ENCODE measurements at regions not wholly inside any gene's neighbourhood (a gene's known extent, or its start where the extent isn't known, plus 50 kb on each side); places are given as distances from the start of the nearest gene placed in this dataset.

DNA sequence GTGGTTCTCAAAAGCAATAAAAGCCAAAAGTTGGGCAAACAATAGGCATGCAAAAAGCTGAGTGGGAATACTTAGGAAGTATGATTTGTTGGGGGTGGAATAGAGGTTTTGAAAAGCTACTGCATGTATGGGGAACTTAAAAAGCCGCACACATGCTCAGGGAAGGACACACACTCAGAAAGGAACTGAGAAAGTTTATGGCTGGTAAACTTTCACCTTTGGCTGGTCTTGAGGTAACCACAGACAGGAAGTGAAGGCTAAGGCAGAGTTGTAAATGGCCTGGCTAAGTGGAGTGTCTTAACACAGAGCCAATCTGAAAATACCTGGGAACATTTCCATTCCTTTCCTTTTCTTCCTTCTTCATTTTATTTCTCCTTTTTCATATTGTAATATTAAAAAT, 134.5 kb upstream of the EXOC2 start:
- no peak overlapping the region for H3K27ac ChIP-seq
- H3K36me3 ChIP-seq: no peaks in the 10 kb centered on the region
- no peaks in the 10 kb centered on the region for H3K27me3 ChIP-seq
- H3K4me3 ChIP-seq: no peak overlapping the region
- intact Hi-C loops (cut with DNase I; ENCODE audit: low total_unique reads): no loop called here
- H3K4me1 ChIP-seq: no peaks in the 10 kb centered on the region
- peaks cover 0 to 13% (median 6%) of the 10 kb centered on the region in 3 donors for H3K9me3 ChIP-seq
- DNase-seq: no peak
- TF ChIP-seq, protein P1, sequence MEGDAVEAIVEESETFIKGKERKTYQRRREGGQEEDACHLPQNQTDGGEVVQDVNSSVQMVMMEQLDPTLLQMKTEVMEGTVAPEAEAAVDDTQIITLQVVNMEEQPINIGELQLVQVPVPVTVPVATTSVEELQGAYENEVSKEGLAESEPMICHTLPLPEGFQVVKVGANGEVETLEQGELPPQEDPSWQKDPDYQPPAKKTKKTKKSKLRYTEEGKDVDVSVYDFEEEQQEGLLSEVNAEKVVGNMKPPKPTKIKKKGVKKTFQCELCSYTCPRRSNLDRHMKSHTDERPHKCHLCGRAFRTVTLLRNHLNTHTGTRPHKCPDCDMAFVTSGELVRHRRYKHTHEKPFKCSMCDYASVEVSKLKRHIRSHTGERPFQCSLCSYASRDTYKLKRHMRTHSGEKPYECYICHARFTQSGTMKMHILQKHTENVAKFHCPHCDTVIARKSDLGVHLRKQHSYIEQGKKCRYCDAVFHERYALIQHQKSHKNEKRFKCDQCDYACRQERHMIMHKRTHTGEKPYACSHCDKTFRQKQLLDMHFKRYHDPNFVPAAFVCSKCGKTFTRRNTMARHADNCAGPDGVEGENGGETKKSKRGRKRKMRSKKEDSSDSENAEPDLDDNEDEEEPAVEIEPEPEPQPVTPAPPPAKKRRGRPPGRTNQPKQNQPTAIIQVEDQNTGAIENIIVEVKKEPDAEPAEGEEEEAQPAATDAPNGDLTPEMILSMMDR (IDR thresholded peaks at IDR 0.05): no peak

DNA sequence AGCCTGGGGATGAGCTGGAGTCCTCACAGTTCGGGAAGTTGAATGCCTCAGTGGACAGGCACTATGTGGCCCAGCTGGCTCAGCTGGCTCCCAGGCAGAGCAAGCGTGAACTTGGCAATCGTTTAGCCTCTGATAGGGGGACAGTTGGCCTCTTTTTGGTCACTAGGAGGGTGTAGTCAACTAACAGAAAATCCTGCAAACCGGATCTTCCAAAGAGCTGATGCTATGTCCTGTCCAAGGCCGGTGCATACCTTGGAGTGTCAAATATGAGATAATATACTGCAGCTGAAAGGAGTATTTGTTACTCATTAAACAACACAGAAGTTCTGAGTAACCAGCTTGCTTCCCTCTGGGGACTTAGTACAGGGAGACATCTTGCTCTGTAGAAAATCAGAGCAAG, 126.2 kb upstream of the EXOC2 start:
- H3K27ac ChIP-seq: no peak overlapping the region
- H3K27me3 ChIP-seq: no peaks in the 10 kb centered on the region
- no peak for DNase-seq
- H3K4me1 ChIP-seq: no peaks in the 10 kb centered on the region
- intact Hi-C loops (cut with DNase I; ENCODE audit: low total_unique reads): no loop called here
- TF ChIP-seq, protein P1 (IDR thresholded peaks at IDR 0.05): no peak
- H3K9me3 ChIP-seq: no peaks in the 10 kb centered on the region
- H3K4me3 ChIP-seq: no peak overlapping the region
- no peaks in the 10 kb centered on the region for H3K36me3 ChIP-seq

DNA sequence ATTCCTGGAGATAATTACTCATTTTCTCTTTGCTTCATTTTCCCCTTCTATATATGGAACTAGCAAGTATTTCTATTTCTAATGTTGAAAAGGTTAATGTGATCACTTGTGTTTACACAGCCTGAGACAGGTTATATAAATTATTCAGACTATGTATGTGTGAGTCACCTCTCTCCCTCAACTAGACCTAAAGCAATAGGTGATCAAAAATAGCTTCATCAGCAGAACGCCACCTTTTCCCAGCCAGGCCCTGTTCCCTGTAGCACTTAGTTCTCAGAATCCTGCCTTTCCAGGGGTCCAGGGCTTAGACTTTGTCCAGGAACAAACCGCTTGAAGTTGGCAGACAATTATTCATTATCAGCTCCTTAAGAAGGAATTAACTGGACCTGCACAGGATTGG, 125.3 kb upstream of the EXOC2 start:
- TF ChIP-seq, protein P1 (IDR thresholded peaks at IDR 0.05): no peak
- H3K4me3 ChIP-seq: no peak overlapping the region
- no peak overlapping the region for H3K27ac ChIP-seq

DNA sequence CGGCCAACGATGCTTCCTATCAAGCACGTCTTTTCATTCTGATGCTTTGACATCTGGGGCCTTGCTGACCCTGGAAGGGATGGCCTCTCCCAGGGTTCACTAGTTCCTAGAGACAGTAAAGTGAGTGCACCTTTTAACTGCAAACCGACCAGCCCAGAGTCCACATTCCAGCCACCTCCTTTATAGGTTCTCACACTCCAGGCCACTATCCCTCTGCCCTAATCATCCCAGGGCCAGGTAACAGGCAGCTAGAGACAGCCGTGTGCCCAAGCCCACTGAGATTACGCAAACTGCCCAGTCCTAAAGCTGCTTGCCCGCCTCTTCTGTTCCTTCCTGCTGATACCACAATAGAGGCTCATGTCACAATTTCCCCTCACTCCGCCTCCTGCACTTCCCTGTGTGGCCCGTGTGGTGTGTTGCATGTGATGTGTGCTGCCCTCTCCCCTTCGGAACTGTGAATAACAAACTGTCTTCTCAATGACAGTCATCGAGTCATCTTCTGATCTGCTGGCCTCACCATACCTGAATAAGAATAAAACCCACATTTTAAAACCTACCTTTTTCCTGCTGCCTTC, 123.7 kb upstream of the EXOC2 start:
- no peaks in the 10 kb centered on the region for H3K27me3 ChIP-seq

More for the DNA sequence above, 125.3 kb upstream of the EXOC2 start:
- Histone ChIP-seq H3K27me3 (no peaks in the 10 kb centered on the region), H3K4me1 (no peaks in the 10 kb centered on the region), H3K9me3 (no peaks in the 10 kb centered on the region), H3K36me3 (no peaks in the 10 kb centered on the region)
- intact Hi-C loops (cut with DNase I; ENCODE audit: low total_unique reads): no loop called here
- DNase-seq: no peak

DNA sequence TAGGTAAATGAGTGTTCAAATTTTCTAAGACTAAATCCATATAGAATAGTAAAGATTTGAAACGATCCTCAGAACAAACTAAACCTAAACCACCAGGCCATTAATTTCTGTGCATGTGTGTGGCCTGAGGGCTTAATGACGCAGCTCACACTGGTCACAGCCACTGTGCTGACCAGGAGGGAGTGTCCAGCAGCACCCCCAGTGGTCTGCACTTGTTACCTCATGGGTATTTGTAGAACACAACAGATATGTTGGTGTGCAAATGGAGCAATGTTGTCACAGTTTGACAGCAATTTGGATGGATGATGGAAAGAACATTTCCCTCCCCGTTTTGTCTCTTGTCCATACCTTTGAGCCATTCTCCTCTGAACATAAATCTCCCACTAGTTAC, 122.4 kb upstream of the EXOC2 start:
- DNase-seq: no peak
- H3K27me3 ChIP-seq: no peaks in the 10 kb centered on the region
- H3K4me3 ChIP-seq: no peak overlapping the region
- no peak overlapping the region for H3K27ac ChIP-seq
- no peaks in the 10 kb centered on the region for H3K4me1 ChIP-seq
- intact Hi-C loops (cut with DNase I; ENCODE audit: low total_unique reads): no loop called here
- H3K36me3 ChIP-seq: no peaks in the 10 kb centered on the region
- no peaks in the 10 kb centered on the region for H3K9me3 ChIP-seq
- TF ChIP-seq, protein P1 (IDR thresholded peaks at IDR 0.05): no peak

More for the DNA sequence above, 123.7 kb upstream of the EXOC2 start:
- intact Hi-C loops (cut with DNase I; ENCODE audit: low total_unique reads): no loop called here
- Histone ChIP-seq H3K36me3 (no peaks in the 10 kb centered on the region), H3K27ac (no peak overlapping the region), H3K4me1 (no peaks in the 10 kb centered on the region), H3K9me3 (no peaks in the 10 kb centered on the region), H3K4me3 (no peak overlapping the region)
- no peak for DNase-seq
- TF ChIP-seq, protein P1 (IDR thresholded peaks at IDR 0.05): no peak
